ENCODE measurements at regions not wholly inside any gene's neighbourhood (a gene's known extent, or its start where the extent isn't known, plus 50 kb on each side); places are given as distances from the start of the nearest gene placed in this dataset.
"Not testable (repeated sequence)": the region's sequence is repeated elsewhere in the genome, so short reads cannot be mapped to it uniquely, and the experiment has no call there.

GRCh38 chr4:30122711-30123110 lies 597.5 kb upstream of the PCDH7 start:
- H3K4me3 ChIP-seq (ENCODE audit: low read length in 3 of 3): no peak overlapping the region
- H3K9ac ChIP-seq (ENCODE audit: low read length in 3 of 3): no peak overlapping the region
- DNase-seq (no peak), FAIRE-seq (no peak)
- intact Hi-C loops (cut with DNase I): no loop called here
- no peaks in the 10 kb centered on the region for H3K4me1 ChIP-seq (ENCODE audit: control insufficient read depth in 2 of 3, insufficient read depth in 2 of 3, low read depth in 1 of 3, low read length in 3 of 3)
- H3K27me3 ChIP-seq (ENCODE audit: control insufficient read depth, insufficient read depth, low read length): no peaks in the 10 kb centered on the region
- no peaks in the 10 kb centered on the region for H3K9me3 ChIP-seq (ENCODE audit: control insufficient read depth in 2 of 3, insufficient read depth in 1 of 3, low read length in 3 of 3)
- no peak overlapping the region for H3K27ac ChIP-seq (ENCODE audit: low read depth in 2 of 2, low read length in 2 of 2)
- TF ChIP-seq CTCF (IDR thresholded peaks at IDR 0.05; ENCODE audit: borderline replicate concordance, extremely low read depth, insufficient read depth): no peak
- no peaks in the 10 kb centered on the region for H3K36me3 ChIP-seq (ENCODE audit: control insufficient read depth in 2 of 3, insufficient read depth in 3 of 3, low read length in 3 of 3)

GRCh38 chr4:30124621-30125020 lies 595.5 kb upstream of the PCDH7 start:
- H3K4me1 ChIP-seq (ENCODE audit: control insufficient read depth in 2 of 3, insufficient read depth in 2 of 3, low read depth in 1 of 3, low read length in 3 of 3); FAIRE-seq; H3K27me3 ChIP-seq (ENCODE audit: control insufficient read depth, insufficient read depth, low read length); H3K4me3 ChIP-seq (ENCODE audit: low read length in 3 of 3); H3K27ac ChIP-seq (ENCODE audit: low read depth in 2 of 2, low read length in 2 of 2); H3K9ac ChIP-seq (ENCODE audit: low read length in 3 of 3); H3K9me3 ChIP-seq (ENCODE audit: control insufficient read depth in 2 of 3, insufficient read depth in 1 of 3, low read length in 3 of 3); H3K36me3 ChIP-seq (ENCODE audit: control insufficient read depth in 2 of 3, insufficient read depth in 3 of 3, low read length in 3 of 3); DNase-seq; intact Hi-C loops (cut with DNase I): not testable (repeated sequence)

- intact Hi-C loops (cut with DNase I): no loop called here
- no peak for DNase-seq
- Histone ChIP-seq H3K27me3 (ENCODE audit: control insufficient read depth, insufficient read depth, low read length) (no peaks in the 10 kb centered on the region), H3K4me1 (ENCODE audit: control insufficient read depth in 2 of 3, insufficient read depth in 2 of 3, low read depth in 1 of 3, low read length in 3 of 3) (no peaks in the 10 kb centered on the region), H3K9me3 (ENCODE audit: control insufficient read depth in 2 of 3, insufficient read depth in 1 of 3, low read length in 3 of 3) (no peaks in the 10 kb centered on the region), H3K36me3 (ENCODE audit: control insufficient read depth in 2 of 3, insufficient read depth in 3 of 3, low read length in 3 of 3) (no peaks in the 10 kb centered on the region), H3K9ac (ENCODE audit: low read length in 3 of 3) (no peak overlapping the region), H3K27ac (ENCODE audit: low read depth in 2 of 2, low read length in 2 of 2) (no peak overlapping the region), H3K4me3 (ENCODE audit: low read length in 3 of 3) (no peak overlapping the region)
- TF ChIP-seq CTCF (IDR thresholded peaks at IDR 0.05; ENCODE audit: borderline replicate concordance, extremely low read depth, insufficient read depth): no peak
- FAIRE-seq: peak; percentile 88
These were observed 594.3 kb upstream of the PCDH7 start for GRCh38 chr4:30125868-30126267.

GRCh38 chr4:30126351-30126750 lies 593.8 kb upstream of the PCDH7 start:
- no peak for TF ChIP-seq CTCF (IDR thresholded peaks at IDR 0.05; ENCODE audit: borderline replicate concordance, extremely low read depth, insufficient read depth)
- Histone ChIP-seq H3K27ac (ENCODE audit: low read depth in 2 of 2, low read length in 2 of 2) (no peak overlapping the region), H3K27me3 (ENCODE audit: control insufficient read depth, insufficient read depth, low read length) (no peaks in the 10 kb centered on the region), H3K4me3 (ENCODE audit: low read length in 3 of 3) (no peak overlapping the region), H3K36me3 (ENCODE audit: control insufficient read depth in 2 of 3, insufficient read depth in 3 of 3, low read length in 3 of 3) (no peaks in the 10 kb centered on the region), H3K4me1 (ENCODE audit: control insufficient read depth in 2 of 3, insufficient read depth in 2 of 3, low read depth in 1 of 3, low read length in 3 of 3) (no peaks in the 10 kb centered on the region), H3K9me3 (ENCODE audit: control insufficient read depth in 2 of 3, insufficient read depth in 1 of 3, low read length in 3 of 3) (no peaks in the 10 kb centered on the region), H3K9ac (ENCODE audit: low read length in 3 of 3) (no peak overlapping the region)
- DNase-seq: no peak
- FAIRE-seq: no peak
- intact Hi-C loops (cut with DNase I): no loop called here

GRCh38 chr4:30148828-30149227 lies 571.3 kb upstream of the PCDH7 start:
- H3K36me3 ChIP-seq (ENCODE audit: control insufficient read depth in 2 of 3, insufficient read depth in 3 of 3, low read length in 3 of 3); H3K27ac ChIP-seq (ENCODE audit: low read depth in 2 of 2, low read length in 2 of 2); DNase-seq; H3K27me3 ChIP-seq (ENCODE audit: control insufficient read depth, insufficient read depth, low read length); H3K9ac ChIP-seq (ENCODE audit: low read length in 3 of 3); FAIRE-seq; H3K4me3 ChIP-seq (ENCODE audit: low read length in 3 of 3); H3K9me3 ChIP-seq (ENCODE audit: control insufficient read depth in 2 of 3, insufficient read depth in 1 of 3, low read length in 3 of 3); H3K4me1 ChIP-seq (ENCODE audit: control insufficient read depth in 2 of 3, insufficient read depth in 2 of 3, low read depth in 1 of 3, low read length in 3 of 3); intact Hi-C loops (cut with DNase I): not testable (repeated sequence)

GRCh38 chr4:30149539-30149938 lies 570.6 kb upstream of the PCDH7 start:
- H3K36me3 ChIP-seq (ENCODE audit: control insufficient read depth in 2 of 3, insufficient read depth in 3 of 3, low read length in 3 of 3); DNase-seq; FAIRE-seq; H3K27me3 ChIP-seq (ENCODE audit: control insufficient read depth, insufficient read depth, low read length); H3K4me3 ChIP-seq (ENCODE audit: low read length in 3 of 3); H3K9ac ChIP-seq (ENCODE audit: low read length in 3 of 3); H3K4me1 ChIP-seq (ENCODE audit: control insufficient read depth in 2 of 3, insufficient read depth in 2 of 3, low read depth in 1 of 3, low read length in 3 of 3); H3K9me3 ChIP-seq (ENCODE audit: control insufficient read depth in 2 of 3, insufficient read depth in 1 of 3, low read length in 3 of 3); H3K27ac ChIP-seq (ENCODE audit: low read depth in 2 of 2, low read length in 2 of 2); intact Hi-C loops (cut with DNase I): not testable (repeated sequence)
